Skeletal muscle tissue (tissue), 3 donors: ENCODE measurements at regions not wholly inside any gene's neighbourhood (a gene's known extent, or its start where the extent isn't known, plus 50 kb on each side); places are given as distances from the start of the nearest gene placed in this dataset.

Experiments
- H3K27ac ChIP-seq: one replicate; pipeline ENCODE4 v1.7.0; 2013; ENCODE audit warnings: mild to moderate bottlenecking, low read depth, low read length, inconsistent platforms
- H3K27me3 ChIP-seq, 3 donors: one replicate each; pipeline ENCODE4 v1.7.0; 2013; ENCODE audit warnings: low read length in 3 of 3; ENCODE audit not compliant: control insufficient read depth in 3 of 3, insufficient read depth in 3 of 3
- H3K36me3 ChIP-seq, 3 donors: one replicate each; pipeline ENCODE4 v1.7.0; 2013; ENCODE audit warnings: low read length in 3 of 3; ENCODE audit not compliant: control insufficient read depth in 3 of 3, insufficient read depth in 3 of 3
- H3K4me1 ChIP-seq, 3 donors: one replicate each; pipeline ENCODE4 v1.7.0; 2013; ENCODE audit warnings: low read length in 3 of 3, mild to moderate bottlenecking in 3 of 3; ENCODE audit not compliant: control insufficient read depth in 3 of 3, insufficient read depth in 3 of 3
- H3K4me3 ChIP-seq, 3 donors: one replicate each; pipeline ENCODE4 v1.7.0; 2013; ENCODE audit warnings: low read length in 3 of 3
- H3K9ac ChIP-seq, 3 donors: one replicate each; pipeline ENCODE4 v1.7.0; 2013; ENCODE audit warnings: low read length in 3 of 3, mild to moderate bottlenecking in 3 of 3, moderate library complexity in 2 of 3, low read depth in 1 of 3
- H3K9me3 ChIP-seq, 3 donors: one replicate each; pipeline ENCODE4 v1.7.0; 2013; ENCODE audit warnings: low read length in 3 of 3; ENCODE audit not compliant: control insufficient read depth in 3 of 3
- donor health status: Osteomylitis.

DNA sequence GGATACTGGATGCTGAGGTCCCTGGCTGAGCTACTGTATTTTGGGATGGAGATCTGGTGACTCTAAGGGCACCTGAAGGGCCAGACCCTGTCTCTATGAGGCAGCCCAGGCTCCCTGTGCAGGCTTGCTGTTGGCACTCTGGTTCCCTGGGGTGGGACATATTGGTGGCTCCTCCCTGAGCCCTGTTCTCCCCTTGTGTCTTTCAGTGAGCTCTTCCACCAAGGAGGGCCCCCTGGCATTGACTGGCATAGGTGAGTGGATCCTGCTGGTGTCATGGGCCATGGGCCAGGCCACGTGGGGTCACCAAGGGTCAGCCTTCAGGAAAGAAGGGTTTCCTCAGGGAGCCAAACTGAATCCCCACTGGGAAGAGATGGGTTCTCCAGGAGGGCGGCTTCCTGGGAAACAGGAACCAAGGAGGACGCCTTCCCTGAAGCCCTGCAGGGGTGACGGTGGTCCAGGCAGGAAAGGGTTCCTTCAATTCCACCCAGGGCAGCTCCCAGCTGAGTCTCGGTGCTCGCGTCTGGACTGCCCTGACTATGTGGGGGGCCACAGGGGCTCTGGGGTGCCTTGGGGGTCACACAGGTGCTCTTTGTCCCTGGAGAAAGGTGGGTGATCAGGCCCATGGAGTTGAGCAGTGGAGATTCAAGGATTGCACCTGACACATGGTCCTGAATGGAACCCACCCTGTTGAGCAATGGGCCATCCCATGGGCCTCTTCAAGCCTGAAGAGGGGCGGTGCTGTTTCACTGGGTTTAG is 220.4 kb downstream of the SNRPN start:
- peaks cover 0 to 22% (median 14%) of the 10 kb centered on the region in 3 donors for H3K9me3 ChIP-seq
- peaks cover 0 to 4% (median 0%) of the 10 kb centered on the region in 3 donors for H3K36me3 ChIP-seq
- no peaks in the 10 kb centered on the region for H3K27me3 ChIP-seq
- no peak overlapping the region for H3K9ac ChIP-seq
- no peaks in the 10 kb centered on the region for H3K4me1 ChIP-seq
- no peak overlapping the region for H3K27ac ChIP-seq
- no peak overlapping the region for H3K4me3 ChIP-seq

DNA sequence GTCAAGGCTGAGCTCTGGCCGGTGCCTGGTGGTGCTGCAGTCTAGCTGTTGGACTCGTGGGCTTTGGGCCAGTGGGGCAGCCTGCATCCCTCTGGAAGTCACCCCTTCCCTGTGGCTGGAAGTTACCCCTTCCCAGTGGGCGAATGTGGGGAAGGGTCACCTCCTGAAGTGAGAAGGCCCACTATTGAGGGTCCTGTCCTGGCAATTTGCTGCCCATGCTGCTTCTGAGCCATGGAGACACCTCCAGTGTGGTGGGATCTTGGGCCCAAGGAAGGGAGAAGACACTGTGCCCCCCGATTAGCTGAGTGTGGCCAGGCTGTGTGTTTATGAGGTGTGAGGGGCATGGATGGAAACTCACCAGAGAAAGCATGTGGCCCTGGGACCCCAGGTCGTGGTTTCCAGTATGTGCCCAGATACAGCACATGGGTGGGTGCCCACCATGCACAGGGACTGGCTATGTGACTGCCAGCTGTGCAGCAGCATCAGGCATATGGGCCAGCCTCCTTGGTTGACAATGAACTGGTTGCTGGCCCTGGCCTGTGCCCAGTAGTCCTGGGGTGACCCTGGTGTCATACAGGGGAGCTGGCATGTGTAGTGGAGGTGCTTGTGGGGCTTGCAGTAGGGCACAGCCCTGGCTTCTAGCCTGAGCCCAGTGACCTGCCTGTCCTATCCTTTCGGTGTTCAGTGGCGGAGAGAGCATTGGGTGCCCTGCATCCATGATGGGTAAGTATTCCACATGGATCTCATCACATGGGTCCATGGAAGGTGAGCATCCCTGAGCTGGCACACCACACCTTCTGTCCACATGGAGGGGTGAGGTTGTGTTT is 221.2 kb downstream of the SNRPN start:
- Histone ChIP-seq H3K9me3 (peaks cover 0 to 22% (median 14%) of the 10 kb centered on the region in 3 donors), H3K4me3 (no peak overlapping the region), H3K36me3 (peaks cover 0 to 4% (median 0%) of the 10 kb centered on the region in 3 donors), H3K4me1 (no peaks in the 10 kb centered on the region), H3K27ac (no peak overlapping the region), H3K27me3 (no peaks in the 10 kb centered on the region), H3K9ac (no peak overlapping the region)

DNA sequence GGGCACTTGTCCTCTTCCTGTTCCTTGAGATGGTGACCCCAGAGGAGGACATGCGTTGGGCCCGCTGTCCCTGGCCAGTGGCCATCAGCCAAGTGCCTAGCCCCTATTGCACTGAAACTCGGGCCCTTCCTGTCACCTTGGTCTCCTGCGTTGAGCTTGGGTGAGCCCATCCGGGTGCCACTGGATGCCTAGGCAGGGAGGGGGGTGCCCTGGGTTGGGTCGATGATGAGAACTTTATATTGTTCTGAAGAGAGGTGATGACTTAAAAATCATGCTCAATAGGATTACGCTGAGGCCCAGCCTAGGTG is 221.8 kb downstream of the SNRPN start:
- Histone ChIP-seq H3K4me3 (no peak overlapping the region), H3K4me1 (no peaks in the 10 kb centered on the region), H3K27me3 (no peaks in the 10 kb centered on the region), H3K27ac (no peak overlapping the region), H3K36me3 (peaks cover 0 to 4% (median 0%) of the 10 kb centered on the region in 3 donors), H3K9ac (no peak overlapping the region), H3K9me3 (peaks cover 0 to 22% (median 14%) of the 10 kb centered on the region in 3 donors)

DNA sequence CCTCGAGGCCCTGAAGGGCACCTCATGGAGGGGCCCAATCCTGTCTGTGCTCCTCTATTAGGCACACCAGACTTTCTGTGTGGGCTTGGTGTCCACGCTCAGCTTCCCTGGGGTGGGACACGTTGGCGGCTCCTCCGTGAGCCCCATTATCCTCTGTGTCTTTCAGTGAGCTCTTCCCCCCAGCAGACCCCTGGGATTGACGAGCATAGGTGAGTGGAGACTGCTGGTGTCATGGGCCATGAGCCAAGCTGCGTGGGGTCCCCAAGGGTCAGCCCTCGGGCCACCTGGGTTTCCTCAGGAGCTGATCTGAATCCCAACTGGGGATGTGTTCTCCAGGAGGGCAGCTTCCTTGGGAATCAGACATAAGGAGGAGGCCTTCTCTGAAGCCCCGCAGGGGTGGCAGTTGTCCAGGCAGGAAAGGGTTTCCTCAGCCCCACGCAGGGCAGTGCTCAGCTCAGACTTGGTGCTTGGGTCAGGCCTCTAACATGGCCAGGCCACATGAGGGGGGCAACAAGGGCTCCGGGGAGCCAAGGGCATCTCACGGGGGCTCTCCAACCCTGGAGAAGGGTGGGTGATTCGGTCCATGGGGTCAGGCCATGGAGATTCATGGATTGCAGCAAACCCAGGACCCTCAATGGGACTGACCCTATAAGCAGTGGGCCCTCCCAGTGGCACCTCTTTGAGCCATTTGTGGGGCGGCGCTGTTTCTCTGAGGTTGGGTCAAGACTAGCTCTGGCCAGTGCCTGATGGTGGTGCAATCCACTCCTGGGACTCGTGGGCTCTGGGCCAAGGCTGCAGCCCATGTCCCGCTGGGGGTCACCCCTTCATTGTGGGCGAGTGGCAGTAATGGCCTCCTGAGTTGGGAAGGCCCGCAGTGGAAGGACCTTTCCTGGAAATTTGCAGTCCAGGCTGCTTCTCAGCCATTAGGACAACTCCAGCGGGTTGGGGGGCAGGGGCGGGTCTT is 222.5 kb downstream of the SNRPN start:
- Histone ChIP-seq H3K4me3 (no peak overlapping the region), H3K27me3 (no peaks in the 10 kb centered on the region), H3K4me1 (no peaks in the 10 kb centered on the region), H3K9me3 (peaks cover 0 to 24% (median 13%) of the 10 kb centered on the region in 3 donors), H3K36me3 (peaks cover 0 to 3% (median 0%) of the 10 kb centered on the region in 3 donors), H3K9ac (no peak overlapping the region), H3K27ac (no peak overlapping the region)

DNA sequence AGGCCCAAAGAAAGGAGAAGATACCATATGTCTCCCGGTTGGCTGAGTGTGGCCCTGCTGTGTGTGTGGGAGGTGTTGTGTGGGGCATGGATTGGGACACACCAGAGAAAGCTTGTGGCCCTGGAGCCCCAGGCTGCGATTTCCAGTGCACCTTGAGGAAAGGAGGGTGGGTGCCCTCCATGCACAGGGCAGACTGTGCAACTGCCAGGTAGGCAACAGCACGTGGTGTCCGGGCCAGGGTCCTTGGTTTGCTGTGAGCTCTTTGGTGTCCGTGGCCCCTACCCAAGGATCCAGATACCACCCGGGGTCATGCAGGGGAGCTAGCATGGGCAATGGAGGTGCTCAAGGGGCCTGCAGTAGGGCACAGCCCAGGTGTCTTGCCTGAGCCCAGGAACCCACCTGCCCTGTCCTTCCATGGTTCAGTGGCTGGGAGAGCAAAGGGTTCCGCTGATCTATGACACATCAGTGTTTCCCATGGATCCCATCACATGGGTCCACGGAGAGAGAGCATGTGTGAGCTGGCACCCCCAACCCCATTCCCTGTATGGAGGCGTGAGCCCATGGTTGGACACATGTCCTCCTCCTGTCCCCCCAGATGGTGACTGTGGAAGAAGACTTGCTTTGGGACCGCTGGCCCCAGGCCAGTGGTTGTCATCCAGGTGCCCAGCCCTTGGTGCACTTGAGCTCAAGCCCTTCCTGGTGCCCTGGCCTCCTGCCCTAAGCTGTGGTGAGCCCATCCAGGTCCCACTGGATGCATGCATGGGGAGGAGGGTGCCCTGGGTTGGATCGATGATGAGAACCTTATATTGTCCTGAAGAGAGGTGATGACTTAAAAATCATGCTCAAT is 223.4 kb downstream of the SNRPN start:
- Histone ChIP-seq H3K9me3 (peaks cover 0 to 23% (median 8%) of the 10 kb centered on the region in 3 donors), H3K4me3 (no peak overlapping the region), H3K27ac (no peak overlapping the region), H3K27me3 (no peaks in the 10 kb centered on the region), H3K36me3 (peaks cover 0 to 2% (median 0%) of the 10 kb centered on the region in 3 donors), H3K4me1 (no peaks in the 10 kb centered on the region), H3K9ac (no peak overlapping the region)

DNA sequence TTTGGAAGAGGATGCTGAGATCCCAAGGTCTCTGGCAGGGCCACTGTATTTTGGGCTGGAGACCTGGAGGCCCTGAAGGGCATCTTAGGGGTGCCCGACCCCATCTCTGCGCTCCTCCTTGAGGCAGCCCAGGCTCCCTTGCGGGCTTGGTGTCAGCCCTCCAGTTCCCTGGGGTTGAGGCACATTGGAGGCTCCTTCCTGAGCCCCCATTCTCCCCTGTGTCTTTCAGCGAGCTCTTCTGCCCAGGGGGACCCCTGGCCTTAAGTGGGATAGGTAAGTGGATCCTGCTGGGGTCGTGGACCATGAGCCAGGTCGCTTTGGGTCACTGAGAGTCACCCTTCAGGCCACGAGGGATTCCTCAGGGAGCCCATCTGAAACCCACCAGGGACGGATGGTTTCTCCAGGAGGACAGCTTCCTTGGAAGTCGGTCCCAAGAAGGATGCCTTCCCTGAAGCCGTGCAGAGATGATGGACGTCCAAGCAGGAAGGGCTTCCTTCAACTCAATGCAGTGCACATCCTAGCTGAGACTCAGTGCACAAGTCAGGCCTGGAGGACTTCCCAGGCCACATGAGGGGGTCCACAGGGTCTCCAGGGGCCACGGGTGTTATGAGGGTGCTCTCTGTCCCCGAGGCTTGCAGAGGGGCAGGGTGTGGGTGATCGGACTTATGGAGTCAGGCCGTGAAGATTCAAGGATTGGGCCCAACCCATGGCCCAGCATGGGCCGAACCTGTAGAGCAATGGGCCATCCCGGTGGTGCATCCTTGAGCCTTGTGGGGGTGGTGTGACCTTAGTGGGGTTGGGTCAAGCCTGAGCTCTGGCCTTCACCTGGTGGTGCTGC is 224.3 kb downstream of the SNRPN start:
- Histone ChIP-seq H3K4me1 (no peaks in the 10 kb centered on the region), H3K27ac (no peak overlapping the region), H3K4me3 (no peak overlapping the region), H3K36me3 (no peaks in the 10 kb centered on the region), H3K9me3 (peaks cover 0 to 18% (median 3%) of the 10 kb centered on the region in 3 donors), H3K27me3 (no peaks in the 10 kb centered on the region), H3K9ac (no peak overlapping the region)

DNA sequence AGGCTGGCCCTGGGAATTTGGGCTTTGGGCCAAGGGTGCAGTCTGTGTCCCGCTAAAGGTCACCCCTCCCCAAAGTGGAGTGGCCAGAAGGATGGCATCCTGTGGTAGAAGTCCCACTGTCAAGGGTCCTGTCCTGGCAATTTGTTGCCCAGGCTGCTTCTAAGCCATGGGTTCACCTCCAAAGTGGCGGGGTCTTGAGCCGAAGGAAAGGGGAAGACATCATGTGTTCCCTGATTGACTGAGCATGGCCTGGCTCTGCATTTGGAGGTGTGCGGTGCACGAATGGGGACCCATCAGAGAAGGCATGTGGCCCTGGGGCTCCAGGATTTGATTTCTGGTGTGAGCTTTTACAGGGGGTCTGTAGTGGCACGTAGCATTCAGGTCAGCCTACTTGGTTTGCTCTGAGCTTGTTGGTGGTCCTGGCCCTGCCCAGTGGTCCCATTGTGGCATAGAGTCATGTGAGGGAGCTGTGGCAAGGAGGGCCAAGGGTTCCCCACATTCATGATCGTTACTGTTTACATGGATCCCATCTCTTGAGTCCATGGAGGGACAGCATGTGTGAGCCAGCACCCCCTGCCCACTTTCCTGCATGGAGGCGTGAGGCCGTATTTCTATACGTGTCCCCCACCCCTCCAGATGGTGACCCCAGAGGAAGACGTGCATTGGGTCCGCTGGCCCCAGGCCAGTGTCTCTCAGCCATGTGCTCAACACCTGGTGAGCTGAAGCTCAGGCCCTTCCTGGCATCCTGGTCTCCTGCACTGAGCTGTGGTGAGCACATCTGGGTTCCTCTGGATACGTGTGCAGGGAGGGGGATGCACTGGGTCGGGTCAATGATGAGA is 225.1 kb downstream of the SNRPN start:
- Histone ChIP-seq H3K4me1 (no peaks in the 10 kb centered on the region), H3K9me3 (peaks cover 0 to 18% (median under 1%) of the 10 kb centered on the region in 3 donors), H3K4me3 (no peak overlapping the region), H3K27me3 (no peaks in the 10 kb centered on the region), H3K9ac (no peak overlapping the region), H3K27ac (no peak overlapping the region), H3K36me3 (no peaks in the 10 kb centered on the region)

DNA sequence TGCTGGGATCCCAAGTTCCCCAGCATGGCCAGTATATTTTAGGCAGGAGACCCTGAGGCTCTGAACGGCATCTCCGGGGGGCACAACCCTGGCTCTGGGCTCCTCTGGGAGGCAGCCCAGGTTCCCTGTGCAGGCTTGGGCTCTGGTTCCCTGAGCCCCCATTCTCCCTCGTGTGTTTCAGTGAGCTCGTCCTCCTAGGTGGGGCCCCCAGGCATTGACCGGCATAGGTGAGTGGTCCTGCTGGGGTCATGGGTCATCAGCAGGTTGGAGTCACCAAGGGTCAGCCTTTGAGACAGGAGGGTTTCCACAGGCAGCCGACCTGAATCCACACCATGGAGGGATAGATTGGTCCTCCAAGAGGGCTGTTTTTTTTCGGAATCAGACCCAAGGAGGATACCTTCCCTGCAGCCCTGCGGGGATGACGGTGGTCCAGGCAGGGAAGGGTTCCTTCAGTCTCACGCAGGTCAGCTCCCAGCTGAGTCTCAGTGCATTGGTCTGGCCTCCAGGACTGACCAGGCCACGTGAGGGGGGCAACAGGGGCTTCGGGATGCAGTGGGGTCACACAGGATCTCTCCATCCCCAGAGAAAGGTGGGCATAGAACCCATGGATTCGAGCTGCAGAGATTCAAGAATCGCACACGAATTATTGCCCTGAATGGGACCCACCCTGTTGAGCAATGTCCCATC is 226.0 kb downstream of the SNRPN start:
- H3K27me3 ChIP-seq: no peaks in the 10 kb centered on the region
- no peak overlapping the region for H3K4me3 ChIP-seq
- H3K4me1 ChIP-seq: no peaks in the 10 kb centered on the region
- H3K9me3 ChIP-seq: peaks cover 0 to 14% (median 0%) of the 10 kb centered on the region in 3 donors
- H3K27ac ChIP-seq: no peak overlapping the region
- H3K36me3 ChIP-seq: no peaks in the 10 kb centered on the region
- H3K9ac ChIP-seq: no peak overlapping the region
